NK-92 (cell line): ENCODE measurements at regions not wholly inside any gene's neighbourhood (a gene's known extent, or its start where the extent isn't known, plus 50 kb on each side); places are given as distances from the start of the nearest gene placed in this dataset.
"Not testable (repeated sequence)": the region's sequence is repeated elsewhere in the genome, so short reads cannot be mapped to it uniquely, and the experiment has no call there.

Source experiments
- DNase-seq: peaks from one replicate; lab custom pipeline; 2025; ENCODE audit not compliant: unreplicated experiment; lab: John Stamatoyannopoulos, UW

GRCh38 chr3:16707260-16707659 is 102.0 kb upstream of the DAZL start:
- no peak for DNase-seq

GRCh38 chr3:16708285-16708684 is 103.1 kb upstream of the DAZL start:
- no peak for DNase-seq

- DNase-seq = not testable (repeated sequence)
These were observed 106.5 kb upstream of the DAZL start for GRCh38 chr3:16711691-16712090.

- DNase-seq = no peak
These were observed 110.1 kb upstream of the DAZL start for GRCh38 chr3:16715281-16715680.

GRCh38 chr3:16719426-16719825 is 114.2 kb upstream of the DAZL start:
- DNase-seq = no peak

GRCh38 chr3:16720367-16720940 is 115.2 kb upstream of the DAZL start:
- DNase-seq = no peak

GRCh38 chr3:16721494-16721893 is 116.3 kb upstream of the DAZL start:
- no peak for DNase-seq

- no peak for DNase-seq
These were observed 118.8 kb upstream of the DAZL start for GRCh38 chr3:16723978-16724377.

GRCh38 chr3:16724487-16724886 is 119.3 kb upstream of the DAZL start:
- DNase-seq = no peak

GRCh38 chr3:16725972-16726371 is 120.7 kb upstream of the DAZL start:
- no peak for DNase-seq

- no peak for DNase-seq
These were observed 123.8 kb upstream of the DAZL start for GRCh38 chr3:16728770-16729745.

GRCh38 chr3:16738451-16738850 is 133.2 kb upstream of the DAZL start:
- no peak for DNase-seq

- DNase-seq = no peak
These were observed 134.4 kb upstream of the DAZL start for GRCh38 chr3:16739541-16740105.

- no peak for DNase-seq
These were observed 135.3 kb upstream of the DAZL start for GRCh38 chr3:16740515-16740914.

GRCh38 chr3:16741103-16741758 is 136.0 kb upstream of the DAZL start:
- no peak for DNase-seq

- no peak for DNase-seq
These were observed 136.7 kb upstream of the DAZL start for GRCh38 chr3:16741890-16742289.

GRCh38 chr3:16743276-16743675 is 138.1 kb upstream of the DAZL start:
- DNase-seq = no peak

GRCh38 chr3:16759227-16759903 is 125.4 kb upstream of the PLCL2 start:
- DNase-seq = no peak

- no peak for DNase-seq
These were observed 123.2 kb upstream of the PLCL2 start for GRCh38 chr3:16761571-16761970.

GRCh38 chr3:16765661-16766060 is 119.1 kb upstream of the PLCL2 start:
- no peak for DNase-seq

GRCh38 chr3:16767006-16767405 is 117.7 kb upstream of the PLCL2 start:
- no peak for DNase-seq
